AG10803 (cell line): ENCODE measurements at regions not wholly inside any gene's neighbourhood (a gene's known extent, or its start where the extent isn't known, plus 50 kb on each side); places are given as distances from the start of the nearest gene placed in this dataset.

Source experiments
- DNase-seq: peaks from one replicate; pipeline ENCODE4 v3.0.0; 2010; ENCODE audit warnings: low read depth
- H3K4me3 ChIP-seq: 2 replicates; pipeline ENCODE4 v1.5.1; 2011; ENCODE audit warnings: mild to moderate bottlenecking, low read length, control low read depth
- TF ChIP-seq, protein P1 (sequence below): conservative IDR thresholded peaks from 2 replicates; pipeline ENCODE4 v1.5.1; 2011; ENCODE audit warnings: mild to moderate bottlenecking, low read length, control low read depth, inconsistent platforms

DNA sequence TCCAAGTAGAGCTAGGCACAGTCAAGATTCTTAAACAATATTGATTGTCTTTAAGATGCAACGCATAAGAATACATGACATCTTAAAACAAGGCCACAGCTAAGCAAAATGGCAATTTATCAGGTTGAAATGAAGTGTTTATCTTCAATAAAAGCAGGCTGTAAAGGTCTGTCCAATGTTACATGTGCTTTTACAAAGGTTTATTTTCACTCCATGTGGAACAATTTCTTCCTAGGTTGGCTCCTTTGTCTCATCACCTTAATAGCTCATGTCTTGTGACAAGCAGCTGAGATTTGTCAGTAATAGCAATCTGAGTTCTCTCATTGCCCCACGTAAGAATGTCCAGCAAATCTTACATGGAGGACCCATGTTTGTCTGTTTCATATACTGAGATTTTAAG, 437.6 kb downstream of the GPAM start:
- no peak for DNase-seq
- TF ChIP-seq, protein P1, sequence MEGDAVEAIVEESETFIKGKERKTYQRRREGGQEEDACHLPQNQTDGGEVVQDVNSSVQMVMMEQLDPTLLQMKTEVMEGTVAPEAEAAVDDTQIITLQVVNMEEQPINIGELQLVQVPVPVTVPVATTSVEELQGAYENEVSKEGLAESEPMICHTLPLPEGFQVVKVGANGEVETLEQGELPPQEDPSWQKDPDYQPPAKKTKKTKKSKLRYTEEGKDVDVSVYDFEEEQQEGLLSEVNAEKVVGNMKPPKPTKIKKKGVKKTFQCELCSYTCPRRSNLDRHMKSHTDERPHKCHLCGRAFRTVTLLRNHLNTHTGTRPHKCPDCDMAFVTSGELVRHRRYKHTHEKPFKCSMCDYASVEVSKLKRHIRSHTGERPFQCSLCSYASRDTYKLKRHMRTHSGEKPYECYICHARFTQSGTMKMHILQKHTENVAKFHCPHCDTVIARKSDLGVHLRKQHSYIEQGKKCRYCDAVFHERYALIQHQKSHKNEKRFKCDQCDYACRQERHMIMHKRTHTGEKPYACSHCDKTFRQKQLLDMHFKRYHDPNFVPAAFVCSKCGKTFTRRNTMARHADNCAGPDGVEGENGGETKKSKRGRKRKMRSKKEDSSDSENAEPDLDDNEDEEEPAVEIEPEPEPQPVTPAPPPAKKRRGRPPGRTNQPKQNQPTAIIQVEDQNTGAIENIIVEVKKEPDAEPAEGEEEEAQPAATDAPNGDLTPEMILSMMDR: no peak
- H3K4me3 ChIP-seq: no peak overlapping the region

- DNase-seq: peak; percentile 35
- no peak overlapping the region for H3K4me3 ChIP-seq
- TF ChIP-seq, protein P1: no peak
These were observed 435.8 kb downstream of the GPAM start for GRCh38 chr10:111747751-111748150.

- no peak overlapping the region for H3K4me3 ChIP-seq
- DNase-seq: no peak
- TF ChIP-seq, protein P1: no peak
These were observed 435.4 kb downstream of the GPAM start for GRCh38 chr10:111748184-111748583.

DNA sequence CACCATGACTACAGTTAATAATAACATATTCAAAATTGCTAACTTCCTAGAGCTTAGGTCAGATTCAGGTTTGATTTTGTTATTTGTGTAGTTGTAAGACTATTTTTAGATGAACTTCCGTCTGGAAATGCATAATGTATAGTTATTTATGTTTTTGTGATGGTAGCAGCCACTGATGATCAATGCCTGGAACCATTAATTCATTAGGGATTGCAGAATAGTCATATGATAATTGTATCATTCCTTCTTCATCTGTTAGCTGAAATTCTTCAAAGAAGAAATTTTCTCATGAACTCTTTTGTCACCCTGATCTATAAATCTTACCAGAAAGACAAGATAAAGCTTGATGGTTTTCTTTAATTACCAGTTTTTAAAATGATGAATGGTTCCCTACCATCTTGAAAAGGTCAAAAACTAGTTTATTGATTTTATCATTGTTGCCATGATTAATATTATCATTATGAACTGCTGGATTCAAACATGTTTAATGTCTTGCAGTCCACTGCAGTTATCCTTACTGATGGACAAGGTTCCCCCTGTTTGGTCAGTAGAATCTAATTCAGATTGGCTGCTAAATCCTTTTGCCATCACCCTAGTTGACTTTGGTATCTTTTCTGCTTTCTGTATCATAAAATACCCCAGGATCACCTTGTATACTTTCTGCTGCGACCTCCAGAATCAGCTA, 433.3 kb downstream of the GPAM start:
- DNase-seq: no peak
- TF ChIP-seq, protein P1: no peak

DNA sequence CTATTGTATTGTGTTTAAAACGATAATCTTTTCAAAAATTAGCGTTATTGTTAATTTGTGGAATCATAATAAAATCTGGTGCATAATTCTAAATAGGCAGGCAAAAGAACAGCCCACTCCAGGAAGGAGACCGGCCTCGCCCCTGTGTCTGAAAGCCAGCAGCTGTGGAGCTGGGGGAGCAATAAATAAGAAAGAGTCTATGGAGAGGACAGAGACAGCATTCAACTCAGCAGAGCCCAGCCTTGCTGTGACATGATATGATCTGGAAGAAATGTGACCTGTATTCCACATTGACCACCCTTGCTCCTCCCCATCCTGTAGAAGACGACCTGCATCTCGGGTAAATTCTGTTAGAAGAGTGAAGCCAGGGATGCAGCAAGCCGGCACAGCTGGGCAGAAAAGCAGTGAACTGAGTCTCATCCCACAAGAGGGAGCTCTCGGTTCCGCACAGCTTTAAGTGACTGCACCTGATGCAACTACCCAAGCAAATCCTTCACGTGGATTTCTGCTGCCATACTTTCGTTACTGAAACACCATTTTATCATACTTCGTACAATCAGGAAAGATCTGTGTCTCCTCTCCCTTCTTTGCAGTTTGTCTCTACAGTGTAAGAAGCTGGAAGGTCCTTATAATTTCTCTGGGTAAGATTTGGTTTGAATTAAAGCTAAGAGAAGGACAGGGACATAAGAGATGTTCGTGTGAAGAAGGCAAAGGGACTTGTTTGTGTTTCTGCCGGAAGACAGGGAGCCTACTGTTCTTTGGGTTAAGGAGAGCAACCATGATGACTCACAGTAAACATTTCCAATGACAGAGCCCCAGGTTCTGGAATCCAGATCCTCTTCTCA, 427.1 kb downstream of the GPAM start:
- TF ChIP-seq, protein P1: peak; percentile 70
- DNase-seq: peak; percentile 49
- no peak overlapping the region for H3K4me3 ChIP-seq

More for the DNA sequence above, 433.3 kb downstream of the GPAM start:
- no peak overlapping the region for H3K4me3 ChIP-seq

- DNase-seq: no peak
- H3K4me3 ChIP-seq: no peak overlapping the region
- TF ChIP-seq, protein P1: no peak
These were observed 425.0 kb downstream of the GPAM start for GRCh38 chr10:111758593-111758992.

- no peak overlapping the region for H3K4me3 ChIP-seq
- TF ChIP-seq, protein P1: 0 out of 2 replicates have a peak, but pooled peaks have one; percentile 13
- DNase-seq: no peak
These were observed 421.5 kb downstream of the GPAM start for GRCh38 chr10:111762114-111762513.
